Stimulated activated CD8-positive, alpha-beta memory T cell treated with anti-CD3 and anti-CD28 coated beads, Interleukin-7, amount 100 ng/mL, for 24 hours (primary cell): ENCODE measurements at regions not wholly inside any gene's neighbourhood (a gene's known extent, or its start where the extent isn't known, plus 50 kb on each side); places are given as distances from the start of the nearest gene placed in this dataset.
"Not testable (repeated sequence)": the region's sequence is repeated elsewhere in the genome, so short reads cannot be mapped to it uniquely, and the experiment has no call there.

Experiments
- DNase-seq: peaks from one replicate; pipeline ENCODE4 v3.0.0-alpha.2; 2020; ENCODE audit warnings: low read depth

GRCh38 chr5:109574985-109575384 is 114.7 kb upstream of the MAN2A1 start:
- DNase-seq = no peak

- DNase-seq = no peak
Measured at GRCh38 chr5:109573766-109574165, 116.0 kb upstream of the MAN2A1 start.

- no peak for DNase-seq
Measured at GRCh38 chr5:109573256-109573655, 116.5 kb upstream of the MAN2A1 start.

- no peak for DNase-seq
Measured at GRCh38 chr5:109571785-109572184, 117.9 kb upstream of the MAN2A1 start.

- no peak for DNase-seq
Measured at GRCh38 chr5:109570362-109570874, 119.3 kb upstream of the MAN2A1 start.

- no peak for DNase-seq
Measured at GRCh38 chr5:109567374-109568044, 122.2 kb upstream of the MAN2A1 start.

- DNase-seq = no peak
Measured at GRCh38 chr5:109566361-109566760, 123.4 kb upstream of the MAN2A1 start.

GRCh38 chr5:109563739-109564138 is 126.0 kb upstream of the MAN2A1 start:
- no peak for DNase-seq

- DNase-seq = no peak
Measured at GRCh38 chr5:109563189-109563588, 126.5 kb upstream of the MAN2A1 start.

GRCh38 chr5:109562441-109562840 is 127.3 kb upstream of the MAN2A1 start:
- DNase-seq = no peak

- DNase-seq = no peak
Measured at GRCh38 chr5:109561447-109561846, 128.3 kb upstream of the MAN2A1 start.

GRCh38 chr5:109560554-109560953 is 129.2 kb upstream of the MAN2A1 start:
- no peak for DNase-seq

- DNase-seq = no peak
Measured at GRCh38 chr5:109558952-109559351, 130.8 kb upstream of the MAN2A1 start.

GRCh38 chr5:109558364-109558763 is 131.4 kb upstream of the MAN2A1 start:
- no peak for DNase-seq

- no peak for DNase-seq
Measured at GRCh38 chr5:109553846-109554245, 135.9 kb upstream of the MAN2A1 start.

GRCh38 chr5:109551234-109551633 is 138.5 kb upstream of the MAN2A1 start:
- not testable (repeated sequence) for DNase-seq

GRCh38 chr5:109550077-109550476 is 139.7 kb upstream of the MAN2A1 start:
- no peak for DNase-seq

- no peak for DNase-seq
Measured at GRCh38 chr5:109546461-109546860, 136.7 kb upstream of the PJA2 start.

- not testable (repeated sequence) for DNase-seq
Measured at GRCh38 chr5:109544873-109545272, 135.1 kb upstream of the PJA2 start.

GRCh38 chr5:109538692-109539091 is 128.9 kb upstream of the PJA2 start:
- DNase-seq = not testable (repeated sequence)

- not testable (repeated sequence) for DNase-seq
Measured at GRCh38 chr5:109535090-109535489, 125.3 kb upstream of the PJA2 start.

GRCh38 chr5:109533751-109534272 is 124.0 kb upstream of the PJA2 start:
- DNase-seq = no peak

GRCh38 chr5:109532773-109533364 is 123.1 kb upstream of the PJA2 start:
- DNase-seq = no peak

GRCh38 chr5:109531262-109531661 is 121.5 kb upstream of the PJA2 start:
- no peak for DNase-seq
